Lower lobe of right lung (tissue), 2 donors: ENCODE measurements at regions not wholly inside any gene's neighbourhood (a gene's known extent, or its start where the extent isn't known, plus 50 kb on each side); places are given as distances from the start of the nearest gene placed in this dataset.

Experiments used
- ATAC-seq, 2 donors: fragments of 200-7000 bp; cut with Tn5 transposase; one replicate each; pipeline ENCODE4 v1.9.1; 2020 to 2022; ENCODE audit warnings: mild to moderate bottlenecking in 2 of 2, moderate library complexity in 2 of 2
- DNase-seq: peaks from one replicate; pipeline ENCODE4 v3.0.0-alpha.2; 2020
- H3K27ac ChIP-seq: fragments of 200-600 bp; one replicate; pipeline ENCODE4 v1.8.0; 2022
- H3K27me3 ChIP-seq: fragments of 200-600 bp; one replicate; pipeline ENCODE4 v1.8.0; 2022; ENCODE audit warnings: low read depth
- H3K36me3 ChIP-seq: fragments of 200-600 bp; one replicate; pipeline ENCODE4 v1.8.0; 2022; ENCODE audit warnings: mild to moderate bottlenecking
- H3K4me1 ChIP-seq: fragments of 200-600 bp; one replicate; pipeline ENCODE4 v1.8.0; 2022
- H3K4me3 ChIP-seq: fragments of 200-600 bp; one replicate; pipeline ENCODE4 v1.8.0; 2022; ENCODE audit warnings: mild to moderate bottlenecking
- H3K9me3 ChIP-seq: fragments of 200-600 bp; one replicate; pipeline ENCODE4 v1.8.0; 2022
- CTCF ChIP-seq: fragments of 200-600 bp; IDR thresholded peaks from one replicate; pipeline ENCODE4 v1.8.0; 2022; ENCODE audit warnings: antibody characterized with exemption, mild to moderate bottlenecking
- intact Hi-C: fragments of 100-400 bp; cut with DNase I; formaldehyde crosslinking; loops from one replicate; pipeline ENCODE4 v1.11.0; 2022
- donor health status: DM: no; HTN: yes; CAD: no; lungs with severe emphysema.

GRCh38 chr7:35552691-35553090 lies 142.2 kb downstream of the HERPUD2 start:
- TF ChIP-seq CTCF: no peak
- intact Hi-C loops: no loop called here

GRCh38 chr7:35551321-35552081 lies 143.4 kb downstream of the HERPUD2 start:
- no peak overlapping the region for H3K4me3 ChIP-seq
- intact Hi-C loops: no loop called here
- no peak for TF ChIP-seq CTCF
- H3K36me3 ChIP-seq: no peaks in the 10 kb centered on the region
- ATAC-seq (no peak), DNase-seq (no peak)
- no peak overlapping the region for H3K27ac ChIP-seq
- no peaks in the 10 kb centered on the region for H3K9me3 ChIP-seq
- peaks cover 14% of the 10 kb centered on the region for H3K4me1 ChIP-seq
- peaks cover 4% of the 10 kb centered on the region for H3K27me3 ChIP-seq

More at GRCh38 chr7:35552691-35553090, 142.2 kb downstream of the HERPUD2 start:
- Histone ChIP-seq H3K27me3 (peaks cover under 1% of the 10 kb centered on the region), H3K4me1 (peaks cover 14% of the 10 kb centered on the region), H3K9me3 (no peaks in the 10 kb centered on the region), H3K4me3 (no peak overlapping the region), H3K36me3 (no peaks in the 10 kb centered on the region), H3K27ac (no peak overlapping the region)
- DNase-seq (no peak), ATAC-seq (no peak)

- no peak for ATAC-seq
- intact Hi-C loops: no loop called here
- H3K36me3 ChIP-seq: no peaks in the 10 kb centered on the region
Measured at GRCh38 chr7:35550831-35551230, 144.1 kb downstream of the HERPUD2 start.

GRCh38 chr7:35549781-35550180 lies 145.2 kb downstream of the HERPUD2 start:
- intact Hi-C loops: no loop called here
- no peaks in the 10 kb centered on the region for H3K9me3 ChIP-seq

More at GRCh38 chr7:35550831-35551230, 144.1 kb downstream of the HERPUD2 start:
- TF ChIP-seq CTCF: no peak
- Histone ChIP-seq H3K9me3 (no peaks in the 10 kb centered on the region), H3K4me3 (no peak overlapping the region), H3K4me1 (peaks cover 14% of the 10 kb centered on the region), H3K27me3 (peaks cover 4% of the 10 kb centered on the region), H3K27ac (no peak overlapping the region)
- DNase-seq: no peak

GRCh38 chr7:35548291-35548690 lies 146.6 kb downstream of the HERPUD2 start:
- ATAC-seq (no peak), DNase-seq (no peak)
- no peak for TF ChIP-seq CTCF
- H3K27ac ChIP-seq: no peak overlapping the region
- H3K4me1 ChIP-seq: peaks cover 5% of the 10 kb centered on the region
- H3K4me3 ChIP-seq: no peak overlapping the region
- H3K9me3 ChIP-seq: no peaks in the 10 kb centered on the region
- no peaks in the 10 kb centered on the region for H3K36me3 ChIP-seq
- peaks cover 4% of the 10 kb centered on the region for H3K27me3 ChIP-seq
- intact Hi-C loops: no loop called here

More at GRCh38 chr7:35549781-35550180, 145.2 kb downstream of the HERPUD2 start:
- Histone ChIP-seq H3K27ac (no peak overlapping the region), H3K27me3 (peaks cover 4% of the 10 kb centered on the region), H3K4me3 (no peak overlapping the region), H3K4me1 (peaks cover 14% of the 10 kb centered on the region), H3K36me3 (no peaks in the 10 kb centered on the region)
- no peak for TF ChIP-seq CTCF
- ATAC-seq (no peak), DNase-seq (no peak)
